MCF 10A (cell line): ENCODE measurements at regions not wholly inside any gene's neighbourhood (a gene's known extent, or its start where the extent isn't known, plus 50 kb on each side); places are given as distances from the start of the nearest gene placed in this dataset.

Experiments
- BruUV-seq: library from RNA; stranded (reverse); fragments of 400-500 nt; replicated peaks from 2 replicates; lab custom pipeline; 2021; lab: Mats Ljungman, UMichigan
- CTCF ChIA-PET: fragments of 300-600 bp; sonication (Branson Sonifier 250); formaldehyde crosslinking; extraction: SDS; loops from one replicate; lab custom pipeline; 2021; ENCODE audit warnings: antibody characterized with exemption, inconsistent platforms; lab: Yijun Ruan, JAX
- POLR2A ChIA-PET: fragments of 300-600, 350-650 bp; sonication (Branson Sonifier 250); formaldehyde crosslinking; extraction: SDS; loops from one replicate; lab custom pipeline; 2020; ENCODE audit warnings: antibody characterized with exemption, inconsistent platforms; lab: Yijun Ruan, JAX
- DNase-seq: peaks from one replicate; pipeline ENCODE4 v3.0.0-alpha.2; 2018; ENCODE audit not compliant: unreplicated experiment
- H3K27ac Mint-ChIP-seq: one replicate; pipeline ENCODE4 v1.8.0; 2022; ENCODE audit warnings: mild to moderate bottlenecking, low read depth, mixed read lengths; ENCODE audit not compliant: unreplicated experiment
- H3K27me3 Mint-ChIP-seq: one replicate; pipeline ENCODE4 v1.8.0; 2022; ENCODE audit warnings: mixed read lengths; ENCODE audit not compliant: insufficient read depth, unreplicated experiment
- H3K36me3 Mint-ChIP-seq: one replicate; pipeline ENCODE4 v1.8.0; 2022; ENCODE audit warnings: mild to moderate bottlenecking, moderate library complexity, mixed read lengths; ENCODE audit not compliant: insufficient read depth, unreplicated experiment
- H3K4me1 Mint-ChIP-seq: one replicate; pipeline ENCODE4 v1.8.0; 2022; ENCODE audit warnings: mixed read lengths; ENCODE audit not compliant: insufficient read depth, unreplicated experiment
- H3K4me3 Mint-ChIP-seq: one replicate; pipeline ENCODE4 v1.8.0; 2022; ENCODE audit warnings: mild to moderate bottlenecking, moderate library complexity, mixed read lengths; ENCODE audit not compliant: unreplicated experiment
- H3K9me3 Mint-ChIP-seq: one replicate; pipeline ENCODE4 v1.8.0; 2022; ENCODE audit warnings: mixed read lengths; ENCODE audit not compliant: unreplicated experiment
- intact Hi-C: fragments of 100-400 bp; cut with micrococcal nuclease; formaldehyde crosslinking; loops from 2 replicates; pipeline ENCODE4 v1.14.1; 2022
- TF ChIP-seq, protein P1 (sequence below): fragments of 200-600 bp; IDR thresholded peaks from one replicate; pipeline ENCODE4 v1.8.0; 2022; ENCODE audit warnings: antibody characterized with exemption, mild to moderate bottlenecking; ENCODE audit not compliant: unreplicated experiment

DNA sequence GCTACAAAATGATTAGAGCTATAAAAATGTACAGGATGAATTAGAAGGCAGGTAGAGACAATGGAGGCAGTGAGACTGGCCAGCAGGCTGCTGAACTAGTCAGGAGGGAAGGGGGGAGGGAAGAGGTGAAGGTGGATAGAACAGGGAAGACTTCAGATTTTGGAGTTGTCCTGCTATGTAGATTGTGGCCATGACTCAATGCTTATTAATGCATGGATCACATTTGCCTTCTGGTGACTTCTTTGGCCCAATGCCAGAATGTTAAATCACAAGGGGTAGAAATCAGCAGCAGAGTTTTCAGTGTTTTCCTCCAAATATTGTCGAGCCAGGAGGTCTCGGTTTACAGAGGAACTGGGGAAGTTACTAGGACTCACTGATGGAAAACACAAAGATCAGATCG, 346.6 kb downstream of the AASDHPPT start:
- H3K9me3 Mint-ChIP-seq: no peaks in the 10 kb centered on the region
- TF ChIP-seq, protein P1, sequence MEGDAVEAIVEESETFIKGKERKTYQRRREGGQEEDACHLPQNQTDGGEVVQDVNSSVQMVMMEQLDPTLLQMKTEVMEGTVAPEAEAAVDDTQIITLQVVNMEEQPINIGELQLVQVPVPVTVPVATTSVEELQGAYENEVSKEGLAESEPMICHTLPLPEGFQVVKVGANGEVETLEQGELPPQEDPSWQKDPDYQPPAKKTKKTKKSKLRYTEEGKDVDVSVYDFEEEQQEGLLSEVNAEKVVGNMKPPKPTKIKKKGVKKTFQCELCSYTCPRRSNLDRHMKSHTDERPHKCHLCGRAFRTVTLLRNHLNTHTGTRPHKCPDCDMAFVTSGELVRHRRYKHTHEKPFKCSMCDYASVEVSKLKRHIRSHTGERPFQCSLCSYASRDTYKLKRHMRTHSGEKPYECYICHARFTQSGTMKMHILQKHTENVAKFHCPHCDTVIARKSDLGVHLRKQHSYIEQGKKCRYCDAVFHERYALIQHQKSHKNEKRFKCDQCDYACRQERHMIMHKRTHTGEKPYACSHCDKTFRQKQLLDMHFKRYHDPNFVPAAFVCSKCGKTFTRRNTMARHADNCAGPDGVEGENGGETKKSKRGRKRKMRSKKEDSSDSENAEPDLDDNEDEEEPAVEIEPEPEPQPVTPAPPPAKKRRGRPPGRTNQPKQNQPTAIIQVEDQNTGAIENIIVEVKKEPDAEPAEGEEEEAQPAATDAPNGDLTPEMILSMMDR: no peak
- peaks cover 19% of the 10 kb centered on the region for H3K4me1 Mint-ChIP-seq
- peak; percentile 72 for DNase-seq
- ChIA-PET POLR2A (interaction anchor here (0.7 to 1.0 kb wide), 3 partner anchors 12 to 141 kb away, joined by 3 to 5 read pairs (median 4); no protein-coding TSS in a partner anchor), CTCF (interaction anchor here (0.6 kb wide), 1 partner anchor 10 kb away, joined by 3 read pairs; no protein-coding TSS in a partner anchor)
- H3K36me3 Mint-ChIP-seq: no peaks in the 10 kb centered on the region
- no TSS peak for BruUV-seq
- intact Hi-C loops: loop anchor here (2.0 kb wide), 1 partner anchor 25 kb away; no protein-coding TSS in a partner anchor
- H3K27me3 Mint-ChIP-seq: no peaks in the 10 kb centered on the region
- peak overlapping the region; percentile 77 for H3K27ac Mint-ChIP-seq
- H3K4me3 Mint-ChIP-seq: no peak overlapping the region

DNA sequence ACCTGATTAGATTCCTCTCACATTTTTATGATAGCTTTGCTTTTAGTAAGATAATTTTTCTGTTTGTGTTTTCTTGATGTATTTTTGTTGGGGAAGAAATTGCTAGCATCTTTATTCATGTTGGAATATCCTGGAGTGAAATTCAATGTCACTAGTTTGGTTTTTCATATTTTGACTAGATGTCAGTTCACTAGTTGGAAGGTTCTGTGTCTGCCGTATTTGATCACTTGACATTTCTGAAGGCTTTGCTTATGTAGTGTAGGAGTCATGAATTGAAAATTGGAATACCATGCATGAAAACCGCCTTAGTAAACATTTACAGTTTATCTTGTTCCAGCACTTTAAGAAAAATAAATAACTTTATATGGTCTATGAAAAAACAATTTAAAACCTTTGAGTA, 348.4 kb downstream of the AASDHPPT start:
- peaks cover 19% of the 10 kb centered on the region for H3K4me1 Mint-ChIP-seq
- H3K9me3 Mint-ChIP-seq: no peaks in the 10 kb centered on the region
- ChIA-PET POLR2A (interaction anchor here (0.7 kb wide), 1 partner anchor 144 kb away, joined by 4 read pairs; no protein-coding TSS in a partner anchor), CTCF (interaction anchor here (0.9 kb wide), 1 partner anchor 27 kb away, joined by 3 read pairs; no protein-coding TSS in a partner anchor)
- no peaks in the 10 kb centered on the region for H3K27me3 Mint-ChIP-seq
- TF ChIP-seq, protein P1: no peak
- BruUV-seq: no TSS peak
- no peak for DNase-seq
- no peak overlapping the region for H3K27ac Mint-ChIP-seq
- intact Hi-C loops: loop anchor here (2.0 kb wide), 1 partner anchor 27 kb away; no protein-coding TSS in a partner anchor
- no peak overlapping the region for H3K4me3 Mint-ChIP-seq
- H3K36me3 Mint-ChIP-seq: no peaks in the 10 kb centered on the region

DNA sequence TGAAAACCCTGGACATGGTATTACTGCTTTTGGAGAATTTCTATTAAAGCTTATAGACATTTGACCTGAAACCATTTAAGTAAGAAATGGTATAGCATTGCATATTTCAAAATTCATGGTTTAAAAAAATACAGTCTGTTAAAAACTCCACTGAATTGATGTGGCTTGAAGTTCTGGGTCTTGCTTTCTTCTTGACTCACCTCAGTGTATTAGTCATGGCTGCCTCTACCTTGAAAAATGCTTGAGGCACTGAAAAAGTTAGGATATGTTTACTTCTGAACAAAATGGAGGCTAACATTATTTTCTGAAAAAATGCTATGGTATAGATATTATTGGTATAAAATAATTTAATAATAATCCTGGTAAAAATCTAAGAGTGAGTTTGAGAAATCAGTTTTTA, 349.2 kb downstream of the AASDHPPT start:
- peaks cover 19% of the 10 kb centered on the region for H3K4me1 Mint-ChIP-seq
- POLR2A ChIA-PET: no interaction called here
- peak; percentile 7 for DNase-seq
- H3K27me3 Mint-ChIP-seq: no peaks in the 10 kb centered on the region
- TF ChIP-seq, protein P1: no peak
- H3K9me3 Mint-ChIP-seq: no peaks in the 10 kb centered on the region
- BruUV-seq: no TSS peak
- no peak overlapping the region for H3K4me3 Mint-ChIP-seq
- CTCF ChIA-PET: interaction anchor here (0.9 kb wide), 1 partner anchor 26 kb away, joined by 3 read pairs; no protein-coding TSS in a partner anchor
- H3K27ac Mint-ChIP-seq: no peak overlapping the region
- intact Hi-C loops: no loop called here
- H3K36me3 Mint-ChIP-seq: no peaks in the 10 kb centered on the region

DNA sequence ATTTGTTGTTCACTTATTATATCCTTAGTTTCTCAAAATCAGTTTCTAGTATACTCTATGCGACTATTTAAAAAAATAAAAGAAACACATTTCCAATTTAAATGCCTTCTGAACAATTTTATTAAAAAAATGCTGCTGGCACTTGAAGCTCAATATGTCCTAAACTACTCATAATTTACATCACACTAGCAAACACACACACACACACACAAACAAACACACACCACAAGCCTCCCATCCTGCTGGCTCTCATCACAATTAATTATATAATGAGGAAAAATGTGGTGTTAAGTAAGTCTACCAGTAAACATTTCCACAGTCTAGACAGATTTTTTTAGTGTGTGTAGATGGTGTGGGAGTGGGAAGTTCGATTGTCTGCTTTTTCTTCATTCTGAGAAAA, 350.3 kb downstream of the AASDHPPT start:
- POLR2A ChIA-PET: interaction anchor here (0.7 to 1.1 kb wide), 2 partner anchors 20 to 29 kb away, joined by 3 to 6 read pairs; no protein-coding TSS in a partner anchor
- no peak overlapping the region for H3K4me3 Mint-ChIP-seq
- no TSS peak for BruUV-seq
- no peak for DNase-seq
- H3K4me1 Mint-ChIP-seq: peaks cover 19% of the 10 kb centered on the region
- no peaks in the 10 kb centered on the region for H3K36me3 Mint-ChIP-seq
- H3K27me3 Mint-ChIP-seq: no peaks in the 10 kb centered on the region
- H3K9me3 Mint-ChIP-seq: no peaks in the 10 kb centered on the region
- CTCF ChIA-PET: no interaction called here
- no peak overlapping the region for H3K27ac Mint-ChIP-seq
- intact Hi-C loops: no loop called here
- TF ChIP-seq, protein P1: no peak
